VCaP (cell line): ENCODE measurements at regions not wholly inside any gene's neighbourhood (a gene's known extent, or its start where the extent isn't known, plus 50 kb on each side); places are given as distances from the start of the nearest gene placed in this dataset.

Source experiments
- H3K27ac ChIP-seq: fragments of 450-650 bp; 2 replicates; pipeline ENCODE4 v1.5.1; 2017
- TF ChIP-seq, protein P1 (sequence below): fragments of 450-650 bp; conservative IDR thresholded peaks from 2 replicates; pipeline ENCODE4 v1.5.1; 2017; ENCODE audit warnings: mild to moderate bottlenecking, moderate library complexity

- TF ChIP-seq, protein P1, sequence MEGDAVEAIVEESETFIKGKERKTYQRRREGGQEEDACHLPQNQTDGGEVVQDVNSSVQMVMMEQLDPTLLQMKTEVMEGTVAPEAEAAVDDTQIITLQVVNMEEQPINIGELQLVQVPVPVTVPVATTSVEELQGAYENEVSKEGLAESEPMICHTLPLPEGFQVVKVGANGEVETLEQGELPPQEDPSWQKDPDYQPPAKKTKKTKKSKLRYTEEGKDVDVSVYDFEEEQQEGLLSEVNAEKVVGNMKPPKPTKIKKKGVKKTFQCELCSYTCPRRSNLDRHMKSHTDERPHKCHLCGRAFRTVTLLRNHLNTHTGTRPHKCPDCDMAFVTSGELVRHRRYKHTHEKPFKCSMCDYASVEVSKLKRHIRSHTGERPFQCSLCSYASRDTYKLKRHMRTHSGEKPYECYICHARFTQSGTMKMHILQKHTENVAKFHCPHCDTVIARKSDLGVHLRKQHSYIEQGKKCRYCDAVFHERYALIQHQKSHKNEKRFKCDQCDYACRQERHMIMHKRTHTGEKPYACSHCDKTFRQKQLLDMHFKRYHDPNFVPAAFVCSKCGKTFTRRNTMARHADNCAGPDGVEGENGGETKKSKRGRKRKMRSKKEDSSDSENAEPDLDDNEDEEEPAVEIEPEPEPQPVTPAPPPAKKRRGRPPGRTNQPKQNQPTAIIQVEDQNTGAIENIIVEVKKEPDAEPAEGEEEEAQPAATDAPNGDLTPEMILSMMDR = no peak
- peak overlapping the region; percentile 19 for H3K27ac ChIP-seq
These were observed 218.1 kb downstream of the CETN3 start for GRCh38 chr5:90191352-90192045.

DNA sequence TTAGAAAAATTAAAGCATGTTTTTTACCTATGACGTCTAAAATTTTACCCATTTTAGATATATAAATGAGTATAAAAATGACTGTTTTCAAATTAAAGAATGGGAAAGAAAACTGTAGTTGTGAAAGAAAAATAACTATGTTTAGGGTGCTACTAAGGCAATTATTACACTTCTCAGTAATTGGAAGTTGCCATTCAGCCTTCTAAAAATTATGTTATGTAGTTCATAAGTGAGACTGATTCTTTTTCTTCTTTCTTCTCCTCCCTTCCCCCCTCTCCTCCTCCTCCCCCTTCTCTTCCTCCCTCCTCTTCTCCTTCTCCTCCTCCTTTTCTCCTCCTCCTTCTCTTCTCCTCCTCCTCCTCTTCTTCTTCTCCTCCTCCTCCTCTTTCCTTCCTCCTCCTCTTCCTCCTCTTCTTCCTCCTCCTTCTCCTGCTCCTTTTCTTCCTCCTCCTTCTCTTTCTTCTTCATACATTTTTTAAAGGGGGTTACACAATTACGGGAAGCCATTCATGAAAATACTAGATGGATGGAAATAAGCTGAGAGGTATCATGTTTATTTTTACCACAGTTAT lies 223.6 kb downstream of the CETN3 start:
- TF ChIP-seq, protein P1 = no peak
- no peak overlapping the region for H3K27ac ChIP-seq

- no peak overlapping the region for H3K27ac ChIP-seq
- TF ChIP-seq, protein P1 = no peak
These were observed 224.8 kb downstream of the CETN3 start for GRCh38 chr5:90184764-90185163.

DNA sequence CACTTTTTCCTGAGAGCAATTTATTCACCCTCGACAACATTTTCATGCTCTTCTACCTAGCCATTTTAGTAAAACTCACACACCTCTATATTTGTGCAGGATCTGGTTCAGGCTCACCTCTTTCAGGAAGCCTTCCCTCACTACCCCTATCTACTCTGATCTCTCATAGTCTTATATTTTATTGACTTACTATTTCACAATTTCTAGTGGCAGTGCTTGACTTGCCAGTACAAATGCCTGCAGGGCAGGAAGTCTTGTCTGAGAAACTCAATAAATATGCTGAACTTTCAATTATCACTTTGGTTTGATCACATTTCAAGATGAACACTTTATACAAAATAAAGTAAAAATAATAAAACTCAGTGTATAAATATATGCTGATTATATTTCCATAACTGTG lies 226.8 kb downstream of the CETN3 start:
- H3K27ac ChIP-seq = no peak overlapping the region
- TF ChIP-seq, protein P1 = no peak

- no peak overlapping the region for H3K27ac ChIP-seq
- TF ChIP-seq, protein P1 = no peak
These were observed 235.3 kb downstream of the CETN3 start for GRCh38 chr5:90174236-90174635.

DNA sequence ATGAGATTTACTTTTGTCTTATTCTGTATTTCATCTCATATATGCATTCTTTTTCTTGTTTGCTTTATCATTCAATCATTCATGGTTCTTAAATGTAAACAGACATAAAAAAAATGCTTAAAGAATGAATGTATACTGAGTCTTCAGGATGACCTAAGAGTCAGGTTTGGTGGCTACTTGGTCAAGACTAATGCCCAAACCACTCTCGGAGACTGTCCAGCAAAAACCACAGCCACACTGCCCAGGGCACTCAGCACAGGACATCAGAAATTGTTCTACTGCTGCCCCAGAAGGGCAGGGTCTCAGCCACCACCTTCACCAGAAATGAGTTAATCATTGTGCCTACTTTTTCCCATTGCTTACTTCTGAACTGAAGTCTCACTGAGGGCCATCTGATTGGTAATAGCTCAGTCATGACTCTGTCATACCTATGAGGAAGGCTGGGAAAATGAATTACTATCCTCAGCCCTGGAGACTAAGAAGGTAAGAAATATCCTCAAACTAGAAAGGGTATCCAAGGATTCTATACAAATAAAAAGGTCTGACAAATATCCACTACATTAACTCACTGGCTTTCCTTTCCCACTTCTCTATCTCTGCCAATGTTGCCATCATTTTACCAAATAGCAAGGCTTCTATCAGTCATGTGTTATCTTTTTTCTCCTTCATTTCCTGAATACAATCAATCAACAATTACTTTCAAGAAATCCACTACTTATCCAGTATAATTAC lies 236.1 kb downstream of the CETN3 start:
- TF ChIP-seq, protein P1 = no peak
- no peak overlapping the region for H3K27ac ChIP-seq

DNA sequence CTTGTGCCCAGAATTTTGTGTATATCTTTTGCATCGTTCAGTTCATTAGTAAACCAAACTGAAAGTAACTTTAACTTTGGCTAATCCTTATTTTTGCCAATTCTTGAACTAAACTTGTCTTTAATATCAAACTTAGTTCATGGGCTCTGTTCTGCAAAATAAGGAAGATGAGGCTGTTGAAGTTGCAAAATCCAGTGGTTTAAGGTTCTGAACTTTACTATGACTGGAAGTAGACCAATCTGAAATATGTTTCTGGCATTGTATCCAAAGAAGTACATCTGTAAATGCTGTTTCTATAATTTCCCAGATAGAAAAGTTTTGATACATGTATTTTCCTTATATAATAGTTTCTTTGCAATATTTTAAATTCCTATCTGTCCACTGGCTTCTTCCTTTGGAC lies 238.1 kb downstream of the CETN3 start:
- TF ChIP-seq, protein P1 = no peak
- H3K27ac ChIP-seq = no peak overlapping the region
